ENCODE measurements at regions not wholly inside any gene's neighbourhood (a gene's known extent, or its start where the extent isn't known, plus 50 kb on each side); places are given as distances from the start of the nearest gene placed in this dataset.

DNA sequence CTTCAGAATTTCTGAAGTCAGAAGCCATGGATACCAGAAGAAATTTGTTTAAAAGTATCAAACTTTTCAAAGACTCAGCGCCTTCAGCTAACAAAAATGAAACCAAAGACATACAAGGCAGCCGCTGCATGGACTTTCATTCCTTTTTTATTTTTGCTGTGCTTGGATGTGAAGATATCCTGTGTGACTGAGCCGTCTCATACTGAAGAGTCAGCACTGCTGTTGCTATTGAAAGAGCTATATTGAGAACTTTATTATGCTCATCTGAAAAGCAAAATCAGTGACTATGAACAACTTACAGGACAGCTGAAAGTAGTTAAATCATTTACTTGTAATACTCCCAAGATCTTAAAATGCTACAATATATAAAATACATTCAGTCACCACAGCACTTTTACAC lies 809.2 kb downstream of the NXPH1 start:
- Histone ChIP-seq H3K4ac (ENCODE audit: low read depth, low read length) (no peak overlapping the region), H4K8ac (replicated peaks; ENCODE audit: insufficient read length, low read depth, low read length) (no peak overlapping the region), H2AFZ (ENCODE audit: low read length) (no peak overlapping the region), H3K4me1 (ENCODE audit: insufficient read depth, low read length) (no peaks in the 10 kb centered on the region), H2BK12ac (ENCODE audit: insufficient read length, low read depth, low read length) (no peak overlapping the region), H3K79me2 (ENCODE audit: insufficient read depth, low read length) (no peaks in the 10 kb centered on the region), H2AK5ac (ENCODE audit: insufficient read length, low read length) (no peak overlapping the region), H3K14ac (ENCODE audit: insufficient read depth, low read length) (no peak overlapping the region), H3K18ac (ENCODE audit: insufficient read length, low read depth, low read length) (no peak overlapping the region), H3K23me2 (ENCODE audit: insufficient read length, low read depth, low read length, poor library complexity, severe bottlenecking) (no peaks in the 10 kb centered on the region), H3K9me3 (ENCODE audit: control insufficient read depth, low read depth, low read length) (no peaks in the 10 kb centered on the region), H2BK15ac (ENCODE audit: low read depth, low read length) (no peak overlapping the region), H4K91ac (ENCODE audit: insufficient read length, low read depth, low read length) (no peak overlapping the region), H3T11ph (ENCODE audit: low read length) (no peak overlapping the region), H3K56ac (ENCODE audit: insufficient read length, low read depth, low read length) (no peak overlapping the region), H3K4me2 (ENCODE audit: insufficient read depth, insufficient read length, low read length) (no peak overlapping the region), H2BK120ac (ENCODE audit: low read depth, low read length, poor library complexity, severe bottlenecking) (no peak overlapping the region), H4K20me1 (ENCODE audit: control insufficient read depth, insufficient read depth, insufficient read length) (no peaks in the 10 kb centered on the region), H3K9ac (ENCODE audit: extremely low read depth, insufficient read length, low read length) (no peak overlapping the region), H3K23ac (ENCODE audit: insufficient read length, low read depth, low read length) (no peak overlapping the region), H4K5ac (ENCODE audit: insufficient read length, low read depth, low read length) (no peak overlapping the region), H3K27me3 (ENCODE audit: insufficient read depth, low read length) (no peaks in the 10 kb centered on the region), H2BK20ac (ENCODE audit: low read depth, low read length, poor library complexity, severe bottlenecking) (no peak overlapping the region), H3K27ac (ENCODE audit: insufficient read length, low read depth, low read length) (no peak overlapping the region), H3K79me1 (ENCODE audit: insufficient read depth, low read depth, low read length, poor library complexity, severe bottlenecking) (no peaks in the 10 kb centered on the region), H2BK5ac (ENCODE audit: insufficient read length, low read length) (no peak overlapping the region)
- no peaks in the 10 kb centered on the region for H3K36me3 Mint-ChIP-seq (ENCODE audit: insufficient read depth in 1 of 3, low read depth in 3 of 3)
- no peaks in the 10 kb centered on the region for H3K4me1 Mint-ChIP-seq
- H3K4me3 Mint-ChIP-seq: no peak overlapping the region
- no peak for DNase-seq
- WGBS (ENCODE audit: extremely low coverage, insufficient read length, low lambda C conversion rate): no CpG with 5 or more reads among the region's 3 CpGs
- no peaks in the 10 kb centered on the region for H3K27me3 Mint-ChIP-seq (ENCODE audit: low read depth)
- no peaks in the 10 kb centered on the region for H3K9me3 Mint-ChIP-seq
- H3K27ac Mint-ChIP-seq: no peak overlapping the region
- TF ChIP-seq, protein P1, sequence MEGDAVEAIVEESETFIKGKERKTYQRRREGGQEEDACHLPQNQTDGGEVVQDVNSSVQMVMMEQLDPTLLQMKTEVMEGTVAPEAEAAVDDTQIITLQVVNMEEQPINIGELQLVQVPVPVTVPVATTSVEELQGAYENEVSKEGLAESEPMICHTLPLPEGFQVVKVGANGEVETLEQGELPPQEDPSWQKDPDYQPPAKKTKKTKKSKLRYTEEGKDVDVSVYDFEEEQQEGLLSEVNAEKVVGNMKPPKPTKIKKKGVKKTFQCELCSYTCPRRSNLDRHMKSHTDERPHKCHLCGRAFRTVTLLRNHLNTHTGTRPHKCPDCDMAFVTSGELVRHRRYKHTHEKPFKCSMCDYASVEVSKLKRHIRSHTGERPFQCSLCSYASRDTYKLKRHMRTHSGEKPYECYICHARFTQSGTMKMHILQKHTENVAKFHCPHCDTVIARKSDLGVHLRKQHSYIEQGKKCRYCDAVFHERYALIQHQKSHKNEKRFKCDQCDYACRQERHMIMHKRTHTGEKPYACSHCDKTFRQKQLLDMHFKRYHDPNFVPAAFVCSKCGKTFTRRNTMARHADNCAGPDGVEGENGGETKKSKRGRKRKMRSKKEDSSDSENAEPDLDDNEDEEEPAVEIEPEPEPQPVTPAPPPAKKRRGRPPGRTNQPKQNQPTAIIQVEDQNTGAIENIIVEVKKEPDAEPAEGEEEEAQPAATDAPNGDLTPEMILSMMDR (conservative IDR thresholded peaks at IDR 0.05): no peak

All from H9 (cell line).